Stomach (tissue), 8 donors: ENCODE measurements at regions not wholly inside any gene's neighbourhood (a gene's known extent, or its start where the extent isn't known, plus 50 kb on each side); places are given as distances from the start of the nearest gene placed in this dataset.

Experiments
- DNase-seq, 2 donors: peaks; one replicate each; pipeline versions ENCODE4 v3.0.0 to v3.0.0-alpha.2; 2013 to 2019
- H3K27ac ChIP-seq, 5 donors: fragments of 200-600 bp in 4 of 5; sonication (generic) in 4 of 5; one replicate each; pipeline ENCODE4 v1.5.1; 2013 to 2019; ENCODE audit warnings: mild to moderate bottlenecking in 1 of 5, moderate library complexity in 1 of 5
- H3K27me3 ChIP-seq, 3 donors: fragments of 200-600 bp; sonication (generic); one replicate each; pipeline ENCODE4 v1.5.1; 2017 to 2019; ENCODE audit warnings: mixed run types in 1 of 3
- H3K36me3 ChIP-seq, 4 donors: fragments of 200-600 bp; sonication (generic); 1 replicate in 3 of 4; 2 replicates in 1 of 4; pipeline ENCODE4 v1.5.1; 2016 to 2019
- H3K4me1 ChIP-seq, 4 donors: fragments of 200-600 bp; sonication (generic); one replicate each; pipeline ENCODE4 v1.5.1; 2016 to 2019
- H3K4me3 ChIP-seq, 4 donors: fragments of 200-600 bp; sonication (generic) in 3 of 4; one replicate each; pipeline ENCODE4 v1.5.1; 2016 to 2019; ENCODE audit warnings: mild to moderate bottlenecking in 1 of 4
- H3K9me3 ChIP-seq, 4 donors: fragments of 200-600 bp; sonication (generic); one replicate each; pipeline ENCODE4 v1.5.1; 2016 to 2019
- CTCF ChIP-seq, 7 experiments: fragments of 450-650 bp in 4 of 7; fragments of 200-600 bp in 3 of 7; sonication (generic) in 3 of 7; IDR thresholded peaks; one replicate each; pipeline ENCODE4 v1.5.1; 2016 to 2019; ENCODE audit warnings: antibody characterized with exemption in 7 of 7, control low read depth in 2 of 7, mild to moderate bottlenecking in 1 of 7
- EP300 ChIP-seq: sonication (generic); formaldehyde crosslinking; IDR thresholded peaks from one replicate; pipeline ENCODE4 v1.6.1; 2017; ENCODE audit warnings: antibody characterized with exemption
- POLR2A ChIP-seq, 4 donors: fragments of 450-650 bp; IDR thresholded peaks; one replicate each; pipeline ENCODE4 v1.6.1; 2016; ENCODE audit warnings: antibody characterized with exemption in 4 of 4, control low read depth in 2 of 4, mild to moderate bottlenecking in 1 of 4, moderate library complexity in 1 of 4
- POLR2AphosphoS5 ChIP-seq, 3 donors: sonication (generic); formaldehyde crosslinking; IDR thresholded peaks; one replicate each; pipeline ENCODE4 v1.6.1; 2016; ENCODE audit warnings: antibody characterized with exemption in 3 of 3
- WGBS, 5 donors: extraction: QIAGEN DNeasy Blood & Tissue Kit in 3 of 5; methylation state at CpG; one replicate each; pipeline versions ENCODE4 v1.1.5 to v1.1.7; 2013 to 2018; 5-methylcytosine and 5-hydroxymethylcytosine counted together
- intact Hi-C: fragments of 100-400 bp; cut with DNase I; formaldehyde crosslinking; loops from one replicate; pipeline ENCODE4 v1.15.1; 2023; ENCODE audit warnings: low total_unique reads
- donor health status: healthy with polysubstance abuse.
- donor health status: Bipolar disorder and iron deficiency.
- donor health status: healthy.

GRCh38 chr10:113471241-113471996 lies 81.4 kb upstream of the HABP2 start:
- DNase-seq, result no peak
- peaks cover 0 to 22% (median 7%) of the 10 kb centered on the region in 4 donors for H3K4me1 ChIP-seq
- H3K9me3 ChIP-seq, result no peaks in the 10 kb centered on the region
- WGBS, 5 donors, result 88 to 94% (median 91%) methylated on average over 6 of the region's 6 CpGs
- H3K27me3 ChIP-seq, result no peaks in the 10 kb centered on the region
- intact Hi-C loops, result no loop called here
- H3K36me3 ChIP-seq, result no peaks in the 10 kb centered on the region
- TF ChIP-seq CTCF (IDR thresholded peaks at IDR 0.05) (no peak), POLR2AphosphoS5 (IDR thresholded peaks at IDR 0.05) (no peak), POLR2A (IDR thresholded peaks at IDR 0.05) (no peak), EP300 (no peak)
- no peak overlapping the region for H3K27ac ChIP-seq
- H3K4me3 ChIP-seq, result no peak overlapping the region

GRCh38 chr10:113473011-113473410 lies 79.8 kb upstream of the HABP2 start:
- 84 to 93% (median 90%) methylated on average over 1 of the region's 1 CpG for WGBS, 5 donors

GRCh38 chr10:113473851-113474250 lies 79.0 kb upstream of the HABP2 start:
- DNase-seq, result no peak
- intact Hi-C loops, result no loop called here

More at GRCh38 chr10:113473011-113473410, 79.8 kb upstream of the HABP2 start:
- H3K9me3 ChIP-seq, result no peaks in the 10 kb centered on the region
- DNase-seq, result no peak
- H3K4me1 ChIP-seq, result peaks cover 0 to 25% (median 7%) of the 10 kb centered on the region in 4 donors
- intact Hi-C loops, result no loop called here
- H3K27ac ChIP-seq, result no peak overlapping the region
- TF ChIP-seq CTCF (IDR thresholded peaks at IDR 0.05) (no peak), POLR2A (IDR thresholded peaks at IDR 0.05) (no peak), EP300 (no peak), POLR2AphosphoS5 (IDR thresholded peaks at IDR 0.05) (no peak)
- no peaks in the 10 kb centered on the region for H3K36me3 ChIP-seq
- no peaks in the 10 kb centered on the region for H3K27me3 ChIP-seq
- no peak overlapping the region for H3K4me3 ChIP-seq

GRCh38 chr10:113474752-113475151 lies 78.1 kb upstream of the HABP2 start:
- Histone ChIP-seq H3K4me1 (peaks cover 0 to 25% (median 7%) of the 10 kb centered on the region in 4 donors), H3K4me3 (no peak overlapping the region), H3K9me3 (peaks cover 9 to 12% (median 11%) of the 10 kb centered on the region in 4 donors), H3K36me3 (no peaks in the 10 kb centered on the region), H3K27me3 (no peaks in the 10 kb centered on the region), H3K27ac (no peak overlapping the region)
- 56 to 75% (median 65%) methylated on average over 2 of the region's 2 CpGs for WGBS, 5 donors
- intact Hi-C loops, result no loop called here
- TF ChIP-seq EP300 (no peak), CTCF (IDR thresholded peaks at IDR 0.05) (no peak), POLR2AphosphoS5 (IDR thresholded peaks at IDR 0.05) (no peak), POLR2A (IDR thresholded peaks at IDR 0.05) (no peak)
- no peak for DNase-seq

More at GRCh38 chr10:113473851-113474250, 79.0 kb upstream of the HABP2 start:
- H3K4me3 ChIP-seq, result no peak overlapping the region
- no peak overlapping the region for H3K27ac ChIP-seq
- 81 to 92% (median 86%) methylated on average over 3 of the region's 3 CpGs for whole genome bisulfite sequencing, 5 donors
- peaks cover 0 to 25% (median 7%) of the 10 kb centered on the region in 4 donors for H3K4me1 ChIP-seq
- H3K36me3 ChIP-seq, result no peaks in the 10 kb centered on the region
- peaks cover under 1 to 3% (median 2%) of the 10 kb centered on the region in 4 donors for H3K9me3 ChIP-seq
- H3K27me3 ChIP-seq, result no peaks in the 10 kb centered on the region
- TF ChIP-seq EP300 (no peak), CTCF (IDR thresholded peaks at IDR 0.05) (no peak), POLR2AphosphoS5 (IDR thresholded peaks at IDR 0.05) (no peak), POLR2A (IDR thresholded peaks at IDR 0.05) (no peak)
